Caco-2 (cell line): ENCODE measurements at regions not wholly inside any gene's neighbourhood (a gene's known extent, or its start where the extent isn't known, plus 50 kb on each side); places are given as distances from the start of the nearest gene placed in this dataset.

Experiments used
- BruUV-seq: library from RNA; stranded (reverse); fragments of 400-500 nt; replicated peaks from 2 replicates; lab custom pipeline; 2021; lab: Mats Ljungman, UMichigan
- CTCF ChIA-PET: fragments of 300-600 bp; sonication (Branson Sonifier 250); formaldehyde crosslinking; loops from one replicate; lab custom pipeline; 2022; ENCODE audit warnings: antibody characterized with exemption; lab: Charles Lee
- POLR2A ChIA-PET: fragments of 300-600 bp; sonication (Branson Sonifier 250); formaldehyde crosslinking; loops from one replicate; lab custom pipeline; 2022; ENCODE audit warnings: antibody characterized with exemption; lab: Charles Lee
- DNase-seq, 2 experiments: peaks; one replicate each; pipeline versions ENCODE4 v3.0.0 to v3.0.0-alpha.2; 2020 to 2022
- H3K27me3 ChIP-seq: replicated peaks from 2 replicates; pipeline ENCODE4 v1.6.0; 2011; ENCODE audit warnings: low read length; ENCODE audit not compliant: control insufficient read depth, insufficient read depth
- H3K36me3 ChIP-seq: 2 replicates; pipeline ENCODE4 v1.5.1; 2011; ENCODE audit warnings: low read length; ENCODE audit not compliant: control insufficient read depth, insufficient read depth
- H3K4me1 ChIP-seq: fragments of 250-450 bp; sonication (Bioruptor Pico); 2 replicates; pipeline ENCODE4 v1.5.1; 2020; ENCODE audit warnings: mild to moderate bottlenecking
- H3K4me3 ChIP-seq: 2 replicates; pipeline ENCODE4 v1.5.1; 2011; ENCODE audit warnings: low read depth, mild to moderate bottlenecking, control low read depth, low read length
- H3K9me3 ChIP-seq: fragments of 250-450 bp; sonication (Bioruptor Pico); 2 replicates; pipeline ENCODE4 v1.5.1; 2020; ENCODE audit warnings: mild to moderate bottlenecking, moderate library complexity
- H3K27ac Mint-ChIP-seq: one replicate; pipeline ENCODE4 v1.8.0; 2022; ENCODE audit warnings: mixed read lengths; ENCODE audit not compliant: unreplicated experiment
- H3K27me3 Mint-ChIP-seq: one replicate; pipeline ENCODE4 v1.8.0; 2022; ENCODE audit warnings: mixed read lengths; ENCODE audit not compliant: insufficient read depth, unreplicated experiment
- H3K36me3 Mint-ChIP-seq: one replicate; pipeline ENCODE4 v1.8.0; 2022; ENCODE audit warnings: mild to moderate bottlenecking, mixed read lengths; ENCODE audit not compliant: insufficient read depth, unreplicated experiment
- H3K4me1 Mint-ChIP-seq: one replicate; pipeline ENCODE4 v1.8.0; 2022; ENCODE audit warnings: low read depth, mixed read lengths; ENCODE audit not compliant: unreplicated experiment
- H3K4me3 Mint-ChIP-seq: one replicate; pipeline ENCODE4 v1.8.0; 2022; ENCODE audit warnings: mild to moderate bottlenecking, moderate library complexity, mixed read lengths; ENCODE audit not compliant: unreplicated experiment
- H3K9me3 Mint-ChIP-seq: one replicate; pipeline ENCODE4 v1.8.0; 2022; ENCODE audit warnings: mixed read lengths; ENCODE audit not compliant: unreplicated experiment
- CTCF ChIP-seq, 2 experiments: fragments of 200-600 bp in 1 of 2; IDR thresholded peaks; 1 replicate in 1 of 2; 2 replicates in 1 of 2; pipeline versions ENCODE4 v1.5.1 to v1.8.0; 2011 to 2022; ENCODE audit warnings: antibody characterized with exemption in 1 of 2, control low read depth in 1 of 2, inconsistent platforms in 1 of 2, low read depth in 1 of 2, low read length in 1 of 2, mild to moderate bottlenecking in 1 of 2, moderate library complexity in 1 of 2; ENCODE audit not compliant: insufficient read depth in 1 of 2, severe bottlenecking in 1 of 2, unreplicated experiment in 1 of 2
- intact Hi-C: fragments of 100-400 bp; cut with micrococcal nuclease; formaldehyde crosslinking; loops from one replicate; pipeline ENCODE4 v1.10.0; 2022; ENCODE audit not compliant: unreplicated experiment

DNA sequence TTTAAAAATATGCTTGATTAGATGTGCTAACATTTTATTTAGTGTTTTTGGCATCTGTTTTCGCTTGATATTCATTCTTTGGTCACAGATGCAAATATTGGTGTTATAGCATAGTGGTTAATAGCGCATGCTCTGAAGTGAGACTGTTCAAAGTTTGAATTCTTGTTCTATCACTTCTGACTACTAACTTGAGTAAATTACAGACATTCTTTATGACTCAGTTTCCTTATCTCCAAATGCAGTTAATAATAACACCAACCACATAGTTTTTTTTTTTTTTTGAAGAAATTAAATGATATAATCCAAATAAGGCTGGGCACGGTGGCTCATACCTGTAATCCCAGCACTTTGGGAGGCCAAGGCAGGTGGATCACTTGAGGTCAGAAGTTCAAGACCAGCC, 81.0 kb downstream of the TMX1 start:
- TF ChIP-seq CTCF (IDR thresholded peaks at IDR 0.05; ENCODE audit: insufficient read depth in 1 of 2, low read depth in 1 of 2, low read length in 1 of 2, severe bottlenecking in 1 of 2, unreplicated experiment in 1 of 2) = no peak
- CTCF ChIA-PET = no interaction called here
- intact Hi-C loops = no loop called here
- no peaks in the 10 kb centered on the region for H3K27me3 ChIP-seq
- POLR2A ChIA-PET = no interaction called here
- no peaks in the 10 kb centered on the region for H3K9me3 ChIP-seq
- no peak overlapping the region for H3K4me3 ChIP-seq
- no peaks in the 10 kb centered on the region for H3K9me3 Mint-ChIP-seq
- no peak overlapping the region for H3K4me3 Mint-ChIP-seq
- no peak for DNase-seq
- no peaks in the 10 kb centered on the region for H3K4me1 ChIP-seq
- H3K4me1 Mint-ChIP-seq = no peaks in the 10 kb centered on the region
- no peaks in the 10 kb centered on the region for H3K27me3 Mint-ChIP-seq
- no TSS peak for BruUV-seq
- no peaks in the 10 kb centered on the region for H3K36me3 Mint-ChIP-seq
- H3K36me3 ChIP-seq = no peaks in the 10 kb centered on the region
- no peak overlapping the region for H3K27ac Mint-ChIP-seq

- Mint-ChIP-seq H3K4me3 (no peak overlapping the region), H3K27ac (no peak overlapping the region), H3K9me3 (no peaks in the 10 kb centered on the region), H3K4me1 (no peaks in the 10 kb centered on the region), H3K36me3 (no peaks in the 10 kb centered on the region), H3K27me3 (no peaks in the 10 kb centered on the region)
- TF ChIP-seq CTCF (IDR thresholded peaks at IDR 0.05; ENCODE audit: insufficient read depth in 1 of 2, low read depth in 1 of 2, low read length in 1 of 2, severe bottlenecking in 1 of 2, unreplicated experiment in 1 of 2) = no peak
- no peaks in the 10 kb centered on the region for H3K36me3 ChIP-seq
- no peaks in the 10 kb centered on the region for H3K27me3 ChIP-seq
- H3K9me3 ChIP-seq = no peaks in the 10 kb centered on the region
- ChIA-PET CTCF (no interaction called here), POLR2A (no interaction called here)
- no peak for DNase-seq
- no peak overlapping the region for H3K4me3 ChIP-seq
- intact Hi-C loops = no loop called here
- BruUV-seq = no TSS peak
- no peaks in the 10 kb centered on the region for H3K4me1 ChIP-seq
Measured at GRCh38 chr14:51323492-51323891, 83.4 kb downstream of the TMX1 start.

- CTCF ChIA-PET = no interaction called here
Measured at GRCh38 chr14:51327376-51327775, 87.3 kb downstream of the TMX1 start.

More at GRCh38 chr14:51327376-51327775, 87.3 kb downstream of the TMX1 start:
- no peaks in the 10 kb centered on the region for H3K9me3 ChIP-seq
- H3K36me3 ChIP-seq = no peaks in the 10 kb centered on the region; the same call in 1 of the 2 replicates
- POLR2A ChIA-PET = no interaction called here
- intact Hi-C loops = no loop called here
- DNase-seq = no peak
- H3K27me3 ChIP-seq = no peaks in the 10 kb centered on the region
- Mint-ChIP-seq H3K27ac (no peak overlapping the region), H3K27me3 (no peaks in the 10 kb centered on the region), H3K4me3 (no peak overlapping the region), H3K4me1 (peaks cover 6% of the 10 kb centered on the region), H3K36me3 (no peaks in the 10 kb centered on the region), H3K9me3 (no peaks in the 10 kb centered on the region)
- H3K4me3 ChIP-seq = no peak overlapping the region
- no TSS peak for BruUV-seq
- TF ChIP-seq CTCF (IDR thresholded peaks at IDR 0.05; ENCODE audit: insufficient read depth in 1 of 2, low read depth in 1 of 2, low read length in 1 of 2, severe bottlenecking in 1 of 2, unreplicated experiment in 1 of 2) = no peak
- H3K4me1 ChIP-seq = peaks cover 9% of the 10 kb centered on the region
